ENCODE measurements at regions not wholly inside any gene's neighbourhood (a gene's known extent, or its start where the extent isn't known, plus 50 kb on each side); places are given as distances from the start of the nearest gene placed in this dataset.

DNA sequence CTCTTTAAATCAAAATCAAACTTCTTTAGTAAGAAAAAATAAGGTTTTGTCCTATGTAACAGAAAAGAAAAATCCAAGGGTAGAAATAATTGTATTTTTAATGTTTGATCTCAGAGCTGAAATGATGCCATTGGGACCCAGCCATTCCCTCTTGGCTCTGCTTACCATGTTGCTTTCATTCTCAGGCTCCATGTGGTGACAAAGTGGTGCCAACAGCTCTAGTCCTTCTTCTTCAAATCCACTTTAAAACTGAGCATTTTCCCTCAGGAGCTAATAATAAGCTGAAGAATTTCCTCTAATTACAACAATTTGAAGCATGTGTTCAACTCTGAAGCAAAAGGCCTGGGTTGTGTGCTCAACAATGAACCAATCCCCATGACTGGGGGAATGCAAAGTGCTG, 327.9 kb downstream of the EN1 start:
- DNase-seq = no peak
- Mint-ChIP-seq H3K9me3 (ENCODE audit: unreplicated experiment) (no peaks in the 10 kb centered on the region), H3K36me3 (ENCODE audit: insufficient read depth, unreplicated experiment) (no peaks in the 10 kb centered on the region), H3K27me3 (ENCODE audit: insufficient read depth, unreplicated experiment) (peaks cover 6% of the 10 kb centered on the region), H3K27ac (ENCODE audit: unreplicated experiment) (no peak overlapping the region), H3K4me1 (ENCODE audit: low read depth, unreplicated experiment) (no peaks in the 10 kb centered on the region), H3K4me3 (ENCODE audit: unreplicated experiment) (no peak overlapping the region)
- no TSS peak for BruUV-seq (replicated peaks)
- no peaks in the 10 kb centered on the region for H3K27me3 ChIP-seq (replicated peaks; ENCODE audit: control insufficient read depth, insufficient read depth, low read length)
- TF ChIP-seq, protein P1, sequence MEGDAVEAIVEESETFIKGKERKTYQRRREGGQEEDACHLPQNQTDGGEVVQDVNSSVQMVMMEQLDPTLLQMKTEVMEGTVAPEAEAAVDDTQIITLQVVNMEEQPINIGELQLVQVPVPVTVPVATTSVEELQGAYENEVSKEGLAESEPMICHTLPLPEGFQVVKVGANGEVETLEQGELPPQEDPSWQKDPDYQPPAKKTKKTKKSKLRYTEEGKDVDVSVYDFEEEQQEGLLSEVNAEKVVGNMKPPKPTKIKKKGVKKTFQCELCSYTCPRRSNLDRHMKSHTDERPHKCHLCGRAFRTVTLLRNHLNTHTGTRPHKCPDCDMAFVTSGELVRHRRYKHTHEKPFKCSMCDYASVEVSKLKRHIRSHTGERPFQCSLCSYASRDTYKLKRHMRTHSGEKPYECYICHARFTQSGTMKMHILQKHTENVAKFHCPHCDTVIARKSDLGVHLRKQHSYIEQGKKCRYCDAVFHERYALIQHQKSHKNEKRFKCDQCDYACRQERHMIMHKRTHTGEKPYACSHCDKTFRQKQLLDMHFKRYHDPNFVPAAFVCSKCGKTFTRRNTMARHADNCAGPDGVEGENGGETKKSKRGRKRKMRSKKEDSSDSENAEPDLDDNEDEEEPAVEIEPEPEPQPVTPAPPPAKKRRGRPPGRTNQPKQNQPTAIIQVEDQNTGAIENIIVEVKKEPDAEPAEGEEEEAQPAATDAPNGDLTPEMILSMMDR (IDR thresholded peaks at IDR 0.05; ENCODE audit: insufficient read depth in 1 of 2, low read depth in 1 of 2, low read length in 1 of 2, severe bottlenecking in 1 of 2, unreplicated experiment in 1 of 2) = no peak
- no peaks in the 10 kb centered on the region for H3K4me1 ChIP-seq
- peaks cover 13% of the 10 kb centered on the region; the same call in 1 of the 2 replicates for H3K9me3 ChIP-seq
- ChIA-PET POLR2A (no interaction called here), CTCF (no interaction called here)
- intact Hi-C loops (cut with micrococcal nuclease; ENCODE audit: unreplicated experiment) = no loop called here
- H3K4me3 ChIP-seq (ENCODE audit: low read depth, low read length) = no peak overlapping the region
- H3K36me3 ChIP-seq (ENCODE audit: control insufficient read depth, insufficient read depth, low read length) = no peaks in the 10 kb centered on the region

DNA sequence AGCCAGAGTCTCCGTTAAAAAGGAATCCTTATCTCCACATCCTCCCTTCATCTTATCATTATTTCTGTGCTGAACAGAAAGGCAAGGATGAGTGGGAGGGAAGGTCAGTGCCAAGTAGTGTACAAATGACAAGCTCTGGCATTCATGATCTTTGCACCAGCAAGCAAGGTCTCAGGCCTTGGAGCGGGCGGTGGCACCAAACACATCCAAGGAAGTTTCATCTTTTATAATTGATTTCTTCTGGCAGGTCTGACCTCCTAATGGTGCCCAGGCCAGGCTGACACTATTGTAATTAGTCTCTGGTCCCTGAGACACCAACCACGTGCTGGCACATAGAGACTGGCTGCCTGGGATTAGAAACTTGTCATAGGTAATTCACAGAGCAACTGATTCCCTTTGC, 336.6 kb downstream of the EN1 start:
- peaks cover 8% of the 10 kb centered on the region for H3K27me3 Mint-ChIP-seq (ENCODE audit: insufficient read depth, unreplicated experiment)
- CTCF ChIA-PET = no interaction called here
- no peaks in the 10 kb centered on the region for H3K36me3 ChIP-seq (ENCODE audit: control insufficient read depth, insufficient read depth, low read length)
- no peak for DNase-seq
- H3K36me3 Mint-ChIP-seq (ENCODE audit: insufficient read depth, unreplicated experiment) = no peaks in the 10 kb centered on the region
- H3K9me3 ChIP-seq = no peaks in the 10 kb centered on the region
- H3K27ac Mint-ChIP-seq (ENCODE audit: unreplicated experiment) = no peak overlapping the region
- TF ChIP-seq, protein P1 (IDR thresholded peaks at IDR 0.05; ENCODE audit: insufficient read depth in 1 of 2, low read depth in 1 of 2, low read length in 1 of 2, severe bottlenecking in 1 of 2, unreplicated experiment in 1 of 2) = no peak
- no peaks in the 10 kb centered on the region for H3K9me3 Mint-ChIP-seq (ENCODE audit: unreplicated experiment)
- no peak overlapping the region for H3K4me3 Mint-ChIP-seq (ENCODE audit: unreplicated experiment)
- no peak overlapping the region for H3K4me3 ChIP-seq (ENCODE audit: low read depth, low read length)
- BruUV-seq (replicated peaks) = no TSS peak
- POLR2A ChIA-PET = no interaction called here
- no peaks in the 10 kb centered on the region for H3K4me1 ChIP-seq
- intact Hi-C loops (cut with micrococcal nuclease; ENCODE audit: unreplicated experiment) = no loop called here
- no peaks in the 10 kb centered on the region for H3K27me3 ChIP-seq (replicated peaks; ENCODE audit: control insufficient read depth, insufficient read depth, low read length)
- H3K4me1 Mint-ChIP-seq (ENCODE audit: low read depth, unreplicated experiment) = no peaks in the 10 kb centered on the region

DNA sequence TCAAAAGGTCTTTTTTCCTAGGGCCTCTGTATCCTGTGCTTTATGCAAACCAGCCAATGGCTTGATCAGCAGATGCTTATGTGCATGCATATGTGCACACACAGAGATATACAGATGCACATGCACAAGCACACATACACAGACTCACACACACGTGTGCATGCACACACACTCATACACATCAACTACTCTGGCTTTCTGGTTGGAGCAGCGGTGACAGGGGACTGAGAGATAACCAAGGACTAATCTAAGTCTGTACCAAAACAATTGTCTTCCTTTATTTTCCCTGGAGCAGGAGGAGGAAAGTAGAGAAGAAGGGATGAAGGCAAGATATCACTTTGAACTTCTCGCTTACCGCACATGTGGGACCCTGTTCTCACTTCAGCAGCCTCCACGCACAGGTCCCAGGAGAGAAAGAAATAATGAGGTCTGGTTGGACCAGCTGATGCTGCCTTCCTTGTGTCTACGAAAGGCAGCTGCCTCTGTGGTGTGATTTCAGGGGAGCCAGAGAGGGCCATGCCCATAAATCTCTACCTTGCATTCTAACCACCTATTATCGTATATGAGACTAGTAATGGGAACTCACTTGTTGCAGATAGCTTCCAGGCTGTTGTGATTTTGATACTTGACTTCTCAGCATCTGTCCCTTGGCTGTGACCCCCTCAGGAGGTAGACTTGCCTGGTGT, 338.0 kb downstream of the EN1 start:
- intact Hi-C loops (cut with micrococcal nuclease; ENCODE audit: unreplicated experiment) = no loop called here
- Histone ChIP-seq H3K27me3 (replicated peaks; ENCODE audit: control insufficient read depth, insufficient read depth, low read length) (no peaks in the 10 kb centered on the region), H3K4me3 (ENCODE audit: low read depth, low read length) (no peak overlapping the region), H3K9me3 (no peaks in the 10 kb centered on the region), H3K36me3 (ENCODE audit: control insufficient read depth, insufficient read depth, low read length) (no peaks in the 10 kb centered on the region), H3K4me1 (no peaks in the 10 kb centered on the region)
- no peak for DNase-seq
- Mint-ChIP-seq H3K4me3 (ENCODE audit: unreplicated experiment) (no peak overlapping the region), H3K27ac (ENCODE audit: unreplicated experiment) (no peak overlapping the region), H3K9me3 (ENCODE audit: unreplicated experiment) (no peaks in the 10 kb centered on the region), H3K27me3 (ENCODE audit: insufficient read depth, unreplicated experiment) (peaks cover 8% of the 10 kb centered on the region), H3K36me3 (ENCODE audit: insufficient read depth, unreplicated experiment) (no peaks in the 10 kb centered on the region), H3K4me1 (ENCODE audit: low read depth, unreplicated experiment) (no peaks in the 10 kb centered on the region)
- TF ChIP-seq, protein P1 (IDR thresholded peaks at IDR 0.05; ENCODE audit: insufficient read depth in 1 of 2, low read depth in 1 of 2, low read length in 1 of 2, severe bottlenecking in 1 of 2, unreplicated experiment in 1 of 2) = no peak
- no TSS peak for BruUV-seq (replicated peaks)
- ChIA-PET POLR2A (no interaction called here), CTCF (no interaction called here)

Measured in Caco-2 (cell line).